Gastroesophageal sphincter (tissue), 3 donors: ENCODE measurements at regions not wholly inside any gene's neighbourhood (a gene's known extent, or its start where the extent isn't known, plus 50 kb on each side); places are given as distances from the start of the nearest gene placed in this dataset.

Experiments used
- EP300 ChIP-seq: sonication (generic); formaldehyde crosslinking; IDR thresholded peaks from one replicate; pipeline ENCODE4 v1.6.1; 2017; ENCODE audit warnings: antibody characterized with exemption, mild to moderate bottlenecking
- POLR2A ChIP-seq, 2 donors: fragments of 450-650 bp; IDR thresholded peaks; one replicate each; pipeline ENCODE4 v1.6.1; 2017; ENCODE audit warnings: antibody characterized with exemption in 2 of 2, mild to moderate bottlenecking in 2 of 2, moderate library complexity in 1 of 2
- TF ChIP-seq, protein P1 (sequence below), 4 experiments: fragments of 200-600 bp in 2 of 4; fragments of 450-650 bp in 2 of 4; sonication (generic) in 1 of 4; IDR thresholded peaks; one replicate each; pipeline ENCODE4 v1.5.1; 2017 to 2019; ENCODE audit warnings: antibody characterized with exemption in 4 of 4, mild to moderate bottlenecking in 2 of 4, moderate library complexity in 2 of 4

GRCh38 chr20:48283470-48284110, 498.3 kb upstream of the SULF2 start:
- TF ChIP-seq, protein P1, sequence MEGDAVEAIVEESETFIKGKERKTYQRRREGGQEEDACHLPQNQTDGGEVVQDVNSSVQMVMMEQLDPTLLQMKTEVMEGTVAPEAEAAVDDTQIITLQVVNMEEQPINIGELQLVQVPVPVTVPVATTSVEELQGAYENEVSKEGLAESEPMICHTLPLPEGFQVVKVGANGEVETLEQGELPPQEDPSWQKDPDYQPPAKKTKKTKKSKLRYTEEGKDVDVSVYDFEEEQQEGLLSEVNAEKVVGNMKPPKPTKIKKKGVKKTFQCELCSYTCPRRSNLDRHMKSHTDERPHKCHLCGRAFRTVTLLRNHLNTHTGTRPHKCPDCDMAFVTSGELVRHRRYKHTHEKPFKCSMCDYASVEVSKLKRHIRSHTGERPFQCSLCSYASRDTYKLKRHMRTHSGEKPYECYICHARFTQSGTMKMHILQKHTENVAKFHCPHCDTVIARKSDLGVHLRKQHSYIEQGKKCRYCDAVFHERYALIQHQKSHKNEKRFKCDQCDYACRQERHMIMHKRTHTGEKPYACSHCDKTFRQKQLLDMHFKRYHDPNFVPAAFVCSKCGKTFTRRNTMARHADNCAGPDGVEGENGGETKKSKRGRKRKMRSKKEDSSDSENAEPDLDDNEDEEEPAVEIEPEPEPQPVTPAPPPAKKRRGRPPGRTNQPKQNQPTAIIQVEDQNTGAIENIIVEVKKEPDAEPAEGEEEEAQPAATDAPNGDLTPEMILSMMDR (IDR thresholded peaks at IDR 0.05) = no peak
- no peak for TF ChIP-seq EP300
- no peak for TF ChIP-seq POLR2A (IDR thresholded peaks at IDR 0.05)
